Suppressor macrophage treated with lipopolysaccharide for 1 hour (primary cell): ENCODE measurements at regions not wholly inside any gene's neighbourhood (a gene's known extent, or its start where the extent isn't known, plus 50 kb on each side); places are given as distances from the start of the nearest gene placed in this dataset.
"Not testable (repeated sequence)": the region's sequence is repeated elsewhere in the genome, so short reads cannot be mapped to it uniquely, and the experiment has no call there.

ENCODE experiments used
- DNase-seq, 3 donors: peaks; one replicate each; pipeline ENCODE4 v3.0.0-alpha.2; 2020 to 2022

DNA sequence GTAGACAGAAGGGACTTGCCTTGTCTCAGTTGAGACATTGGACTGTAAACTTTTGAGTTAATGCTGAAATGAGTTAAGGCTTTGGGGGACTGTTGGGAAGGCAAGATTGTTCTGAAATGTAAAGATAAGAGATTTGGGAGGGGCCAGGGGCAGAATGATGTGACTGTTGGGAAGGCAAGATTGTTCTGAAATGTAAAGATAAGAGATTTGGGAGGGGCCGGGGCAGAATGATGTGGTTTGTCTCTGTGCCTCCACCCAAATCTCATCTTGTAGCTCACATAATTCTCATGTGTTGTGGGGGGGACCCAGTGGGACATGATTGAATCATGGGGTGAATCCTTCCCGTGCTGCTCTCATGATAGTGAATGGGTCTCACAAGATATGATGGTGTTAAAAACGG lies 1217.1 kb downstream of the GALC start:
- DNase-seq, result not testable (repeated sequence)

DNA sequence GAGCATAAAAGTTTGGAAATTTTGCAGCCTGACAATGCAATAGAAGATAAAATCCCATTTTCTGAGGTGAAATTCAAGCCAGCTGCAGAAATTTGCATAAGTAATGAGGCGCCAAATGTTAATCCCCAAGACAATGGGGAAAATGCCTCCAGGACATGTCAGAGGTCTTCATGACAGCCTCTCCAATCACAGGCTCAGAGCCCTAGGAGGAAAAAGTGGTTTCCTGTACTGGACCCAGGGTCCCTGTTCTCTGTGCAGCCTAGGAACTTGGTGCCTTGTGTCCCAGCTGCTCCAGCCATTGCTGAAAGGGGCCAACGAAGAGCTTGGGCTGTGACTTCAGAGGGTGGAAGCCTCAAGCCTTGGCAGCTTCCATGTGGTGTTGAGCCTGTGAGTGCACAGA lies 1218.1 kb downstream of the GALC start:
- DNase-seq, result no peak

DNA sequence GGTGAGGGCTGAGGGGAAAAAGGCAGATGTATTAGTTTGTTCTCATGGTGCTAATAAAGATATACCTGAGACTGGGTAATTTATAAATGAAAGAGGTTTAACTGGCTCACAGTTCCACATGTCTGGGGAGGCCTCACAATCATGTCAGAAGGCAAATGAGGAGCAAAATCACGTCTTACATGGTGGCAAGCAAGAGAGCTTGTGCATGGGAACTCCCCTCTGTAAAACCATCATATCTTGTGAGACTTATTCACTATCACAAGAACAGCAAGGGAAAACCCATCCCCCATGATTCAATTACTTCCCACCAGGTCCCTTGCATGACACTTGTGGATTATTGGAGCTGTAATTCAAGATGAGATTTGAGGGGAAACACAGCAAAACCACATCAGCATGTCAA lies 1220.9 kb downstream of the GALC start:
- DNase-seq, result peak; percentile 22 to 57 (median 43)

DNA sequence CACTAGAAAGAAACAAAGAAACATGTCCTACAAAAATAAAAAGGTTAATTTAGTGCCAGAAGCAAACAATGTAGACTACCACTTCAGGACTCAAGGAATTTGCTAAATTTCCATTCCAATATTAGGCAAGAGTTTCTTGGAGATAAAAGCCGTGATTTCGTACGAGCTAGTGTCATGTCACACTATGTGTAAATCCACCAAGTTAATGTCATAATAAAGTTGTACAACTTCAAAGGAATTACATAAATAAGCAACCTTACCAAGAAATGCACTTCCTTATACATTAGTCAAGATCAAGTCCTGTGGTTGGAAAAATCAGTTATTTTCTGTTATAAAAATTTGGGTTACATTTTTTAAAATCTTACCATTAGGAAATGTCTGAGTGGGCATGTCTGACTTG lies 1222.8 kb downstream of the GALC start:
- peak in 2 of 3 donors; percentile 5 to 13 for DNase-seq

DNA sequence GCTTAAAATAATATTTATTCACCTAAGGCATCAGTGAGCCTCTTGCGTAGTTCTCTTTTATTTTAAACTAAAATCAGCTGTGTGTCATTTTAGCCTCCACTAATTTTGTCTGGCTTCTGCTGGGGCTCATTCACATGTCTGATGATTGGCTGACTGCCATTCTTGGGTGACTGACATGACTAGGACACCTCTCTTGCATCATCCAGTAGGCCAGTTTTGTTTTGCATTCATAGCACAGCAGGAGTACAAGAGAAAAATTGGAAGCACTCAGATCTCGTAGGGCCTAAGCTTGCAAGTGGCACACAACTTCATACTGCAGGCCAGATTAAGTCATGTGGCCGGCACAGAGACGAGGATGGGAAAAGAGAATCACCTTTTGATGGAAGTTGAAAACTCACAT lies 1226.5 kb downstream of the GALC start:
- DNase-seq, result no peak

DNA sequence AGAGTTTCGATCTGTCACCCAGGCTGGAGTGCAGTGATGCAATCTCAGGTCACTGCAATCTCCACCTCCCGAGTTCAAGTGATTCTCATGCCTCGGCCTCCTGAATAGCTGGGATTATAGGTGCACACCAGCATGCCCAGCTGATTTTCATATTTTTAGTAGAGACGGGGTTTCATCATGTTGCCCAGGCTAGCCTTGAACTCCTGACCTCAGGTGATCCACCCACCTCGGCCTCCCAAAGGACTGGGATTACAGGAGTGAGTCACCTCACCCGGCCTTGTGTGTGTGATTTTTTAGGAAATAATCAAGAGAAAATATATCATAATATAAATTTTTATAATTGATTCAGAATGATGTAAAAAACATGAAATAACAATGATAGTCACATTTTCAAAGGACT lies 1231.4 kb downstream of the GALC start:
- no peak for DNase-seq

DNA sequence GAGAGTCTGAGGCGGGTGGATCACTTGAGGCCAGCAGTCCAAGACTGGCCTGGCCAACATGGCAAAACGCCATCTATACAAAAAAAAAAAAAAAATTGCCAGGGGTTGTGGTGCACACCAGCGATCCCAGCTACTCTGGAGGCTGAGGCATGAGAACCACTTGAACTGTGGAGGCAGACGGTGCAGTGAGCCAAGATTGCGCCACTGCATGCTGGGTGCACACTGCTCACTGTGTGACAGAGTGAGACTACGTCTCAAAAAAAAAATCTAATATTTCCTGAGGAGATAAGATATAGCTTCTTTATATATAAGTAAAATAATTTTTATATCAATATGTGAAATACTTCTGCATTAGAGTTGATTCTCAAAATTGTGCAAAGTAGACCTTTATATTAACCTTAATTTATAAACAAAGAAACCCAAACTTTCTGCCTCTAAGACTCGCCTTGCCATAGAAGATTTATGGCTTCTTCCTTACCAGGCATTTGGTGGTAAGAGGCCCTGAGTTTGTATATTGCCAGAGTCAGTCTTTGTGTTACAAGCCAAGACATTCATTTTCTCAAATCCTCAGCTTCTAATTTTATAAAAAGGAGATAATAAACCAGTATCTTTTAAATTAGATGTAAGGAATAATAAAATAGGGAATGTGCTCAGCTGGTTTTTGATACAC lies 1226.7 kb downstream of the FLRT2 start:
- DNase-seq, result no peak

DNA sequence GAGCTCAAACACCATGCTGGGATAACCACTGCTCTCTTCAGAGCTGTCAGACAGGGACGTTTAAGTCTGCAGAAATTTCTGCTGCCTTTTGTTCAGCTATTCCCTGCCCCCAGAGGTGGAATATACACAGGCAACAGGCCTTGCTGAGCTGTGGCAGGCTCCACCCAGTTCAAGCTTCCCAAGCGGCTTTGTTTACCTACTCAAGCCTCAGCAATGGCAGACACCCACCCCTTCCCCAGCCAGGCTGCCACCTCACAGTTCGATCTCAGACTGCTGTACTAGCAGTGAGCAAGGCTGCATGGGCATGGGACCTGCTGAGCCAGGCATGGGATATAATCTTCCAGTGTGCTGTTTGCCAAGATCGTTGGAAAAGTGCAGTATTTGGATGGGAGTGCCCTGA lies 1220.5 kb downstream of the FLRT2 start:
- DNase-seq, result not testable (repeated sequence)

DNA sequence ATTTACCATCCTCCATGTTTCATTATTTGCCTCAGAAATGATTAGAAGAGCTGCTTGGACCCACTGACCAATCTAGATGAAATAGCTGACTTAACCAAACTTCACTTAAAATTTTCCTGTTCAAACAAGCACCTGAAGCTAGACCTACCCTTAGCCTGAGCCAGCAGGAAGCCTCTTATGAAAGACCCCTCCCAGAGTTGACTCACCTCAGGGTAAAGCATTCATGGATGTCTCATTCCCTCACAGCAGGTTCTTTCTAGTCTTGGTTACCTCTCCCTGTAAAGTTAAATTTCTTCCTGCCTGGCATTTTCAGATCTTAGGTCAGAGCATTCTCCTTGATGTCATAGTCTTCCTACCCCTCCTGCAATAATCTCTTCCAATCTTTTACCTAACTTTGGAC lies 1209.8 kb downstream of the FLRT2 start:
- no peak for DNase-seq

DNA sequence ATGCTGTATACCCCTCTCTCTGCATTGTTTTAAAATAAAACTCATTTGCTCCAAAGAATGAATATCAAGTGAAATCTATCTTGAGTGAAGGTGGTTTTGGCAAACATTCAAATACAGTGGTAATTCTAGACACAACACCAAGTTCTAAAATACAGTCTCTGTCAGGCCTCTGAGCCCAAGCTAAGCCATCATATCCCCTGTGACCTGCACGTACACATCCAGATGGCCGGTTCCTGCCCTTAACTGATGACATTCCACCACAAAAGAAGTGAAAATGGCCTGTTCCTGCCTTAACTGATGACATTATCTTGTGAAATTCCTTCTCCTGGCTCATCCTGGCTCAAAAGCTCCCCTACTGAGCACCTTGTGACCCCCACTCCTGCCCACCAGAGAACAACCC lies 1201.5 kb downstream of the FLRT2 start:
- not testable (repeated sequence) for DNase-seq

DNA sequence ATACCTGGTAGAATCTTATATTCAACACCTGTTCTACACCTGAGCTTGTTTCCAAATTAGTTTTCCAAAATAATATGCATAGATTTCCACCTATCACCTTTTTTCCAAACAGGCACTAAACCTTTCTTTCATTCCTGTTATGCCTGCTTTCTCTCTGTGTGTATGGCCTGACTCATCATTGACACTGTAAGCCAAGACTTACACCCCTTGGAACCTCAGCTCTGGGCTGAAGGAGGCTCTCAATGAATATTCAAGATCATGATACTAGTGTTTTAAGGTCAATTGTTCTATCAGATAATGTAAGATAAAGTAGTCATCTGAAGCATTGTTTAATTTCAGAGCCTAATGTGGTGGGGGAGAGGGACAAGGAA lies 1193.3 kb downstream of the FLRT2 start:
- no peak for DNase-seq

DNA sequence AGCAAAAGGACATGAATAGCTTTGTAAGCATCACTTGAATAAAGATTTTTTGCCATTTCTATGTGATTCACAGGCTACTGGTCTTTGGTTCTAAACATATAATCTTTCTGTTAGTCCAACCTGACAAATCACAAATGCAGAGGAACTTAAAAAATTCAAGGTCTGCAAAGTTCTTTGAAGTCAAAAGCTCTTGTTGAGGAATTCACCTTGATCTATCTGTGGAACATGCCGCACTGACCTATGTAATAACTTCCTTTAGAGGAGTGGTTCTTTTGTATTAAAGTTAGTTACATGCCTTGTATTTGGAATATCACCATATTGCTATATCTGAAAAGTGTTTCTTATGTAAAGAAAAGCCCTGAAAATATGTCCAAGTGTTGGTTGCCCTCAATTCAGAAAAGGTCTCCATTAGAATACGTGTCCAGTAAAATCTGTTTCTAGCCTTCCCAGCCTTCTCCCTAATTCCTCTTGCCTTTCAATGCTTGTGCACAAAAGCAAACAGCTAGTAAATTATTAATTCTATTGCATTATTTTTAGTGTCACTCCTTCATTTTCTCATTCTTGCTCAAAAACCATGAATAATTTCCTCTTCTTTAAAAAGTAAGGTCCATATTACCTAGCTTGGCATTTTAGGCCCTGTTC lies 1192.8 kb downstream of the FLRT2 start:
- DNase-seq, result no peak

DNA sequence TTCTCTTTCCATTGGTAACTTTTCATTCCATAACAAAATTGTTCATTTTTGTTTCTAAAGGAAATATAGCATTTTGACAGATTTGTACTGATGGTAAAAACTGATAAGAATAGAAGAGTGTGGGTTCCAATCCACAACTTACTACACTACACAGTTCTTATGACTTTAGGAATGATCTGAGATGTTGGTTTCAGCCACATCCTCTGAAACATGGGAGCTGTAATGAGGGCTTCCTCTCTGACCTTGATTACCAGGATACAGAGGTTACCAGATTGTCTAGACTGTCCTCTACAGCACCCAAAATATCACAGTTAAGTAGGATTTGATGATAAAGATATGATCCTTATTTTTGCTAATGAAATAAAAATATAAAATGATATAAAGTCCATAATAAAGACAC lies 1184.6 kb downstream of the FLRT2 start:
- DNase-seq, result no peak

DNA sequence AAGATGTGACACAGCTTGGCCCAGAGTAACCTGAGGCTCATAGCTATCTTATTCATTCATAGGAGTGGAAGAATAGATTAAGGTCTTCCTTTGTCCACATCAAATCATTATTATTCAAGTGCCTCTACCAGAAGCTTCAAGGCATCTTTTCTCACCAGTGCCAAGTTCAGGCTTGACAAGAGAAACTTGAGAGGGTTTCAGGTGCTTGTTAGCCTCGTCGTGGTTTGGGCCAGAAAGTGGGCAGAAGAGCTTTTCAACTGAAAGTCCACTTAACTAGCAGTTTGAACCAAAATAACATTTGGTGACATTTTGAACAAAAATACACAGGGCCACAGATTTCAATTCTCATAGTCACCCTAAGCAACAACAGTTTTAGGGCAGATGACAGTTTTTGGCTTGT lies 1184.2 kb downstream of the FLRT2 start:
- DNase-seq, result no peak

DNA sequence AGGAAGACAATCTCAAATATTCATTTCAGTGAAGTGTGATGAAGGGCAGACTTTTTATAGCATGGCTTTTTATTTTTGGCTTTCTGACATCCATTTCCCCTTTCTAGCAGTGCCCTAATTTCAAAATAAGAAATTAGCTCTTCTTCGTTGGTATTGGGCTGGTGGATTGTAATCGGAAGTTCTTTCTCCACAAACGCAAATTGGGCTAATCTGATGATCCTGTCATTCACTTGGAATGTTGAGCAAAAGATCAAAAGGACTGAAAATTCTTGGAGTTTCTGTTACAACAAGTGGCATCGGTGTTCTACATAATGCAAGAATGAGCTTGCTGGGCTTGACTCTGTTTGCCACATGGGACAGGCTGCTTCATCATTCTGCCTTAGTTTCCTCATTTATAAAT lies 1182.8 kb downstream of the FLRT2 start:
- DNase-seq, result peak in 1 of 3 donors; percentile 4

DNA sequence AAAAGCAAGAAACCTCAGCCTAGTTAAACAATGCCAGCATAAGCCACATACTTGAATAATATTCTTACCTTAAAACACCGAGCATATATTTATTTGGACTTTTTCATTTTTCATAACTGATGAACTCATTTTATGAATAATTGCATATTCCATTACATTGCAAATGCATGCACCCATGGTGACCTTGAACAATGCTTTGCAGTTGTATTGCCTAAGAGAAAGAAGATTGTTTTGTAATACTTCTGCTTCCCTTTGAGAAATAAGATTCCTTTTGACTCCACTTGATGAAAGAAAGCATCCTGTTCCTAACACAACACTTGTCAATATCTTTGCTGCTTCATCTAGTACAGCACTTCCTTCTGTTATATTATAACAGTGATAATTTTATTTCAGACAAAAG lies 1182.2 kb downstream of the FLRT2 start:
- peak; percentile 24 to 59 (median 50) for DNase-seq

DNA sequence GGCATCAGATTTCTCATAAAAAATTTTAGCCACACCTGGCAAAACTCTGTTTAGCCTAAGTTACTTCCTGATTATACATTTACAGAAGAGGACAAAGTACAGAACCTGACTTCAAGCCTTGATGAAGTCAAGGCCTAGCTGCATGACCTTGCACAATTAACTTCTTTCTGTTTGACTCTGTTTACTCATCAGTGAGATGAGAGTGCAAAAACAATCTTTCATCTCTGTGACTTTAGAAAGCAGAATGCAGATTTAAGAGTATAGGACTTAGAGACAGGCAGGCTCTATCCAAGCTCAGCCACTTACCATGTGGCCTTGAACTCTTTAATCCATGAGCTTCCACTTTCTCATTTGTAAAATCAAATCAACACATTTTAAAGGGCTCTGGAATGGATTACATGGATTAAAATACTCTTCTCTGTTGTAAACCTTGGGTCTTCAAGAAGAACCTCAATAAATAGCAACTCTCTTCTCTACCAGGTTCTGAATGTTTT lies 1178.9 kb downstream of the FLRT2 start:
- no peak for DNase-seq

DNA sequence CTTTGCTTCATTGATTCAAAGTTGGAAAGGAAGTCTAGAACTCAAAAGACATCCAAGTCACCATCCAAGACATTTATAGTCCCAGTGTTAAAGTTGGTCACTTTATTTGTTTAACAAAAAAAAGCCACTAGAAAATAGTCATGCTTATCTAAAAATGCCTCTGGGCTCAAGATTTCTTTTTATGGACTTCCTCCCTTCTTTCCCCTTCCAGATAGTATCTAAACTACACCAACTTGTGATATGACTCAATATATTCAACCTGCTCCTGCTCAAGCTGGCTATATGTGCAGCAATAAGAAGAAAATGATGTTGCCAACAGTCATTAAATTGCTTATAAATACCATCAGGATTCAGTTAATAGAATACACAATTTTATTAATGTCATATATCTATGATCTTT lies 1177.1 kb downstream of the FLRT2 start:
- no peak for DNase-seq

DNA sequence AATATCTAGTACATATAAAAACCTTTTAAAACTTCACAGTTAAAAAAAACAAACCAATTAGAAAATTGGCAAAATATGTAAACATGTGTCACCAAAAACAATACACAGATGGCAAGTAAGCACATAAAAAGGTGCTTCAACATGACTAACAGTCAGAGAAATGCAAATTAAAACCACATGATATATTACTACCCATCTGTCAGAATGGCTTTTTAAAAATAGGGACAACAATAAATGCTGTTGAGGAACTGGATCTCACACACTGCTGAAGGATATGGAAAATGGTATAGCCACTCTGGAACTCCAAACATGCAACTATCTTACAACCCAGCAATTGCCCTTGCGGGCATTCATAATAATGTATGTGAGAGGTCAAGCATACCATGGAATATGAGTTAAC lies 1153.6 kb downstream of the FLRT2 start:
- DNase-seq, result no peak

DNA sequence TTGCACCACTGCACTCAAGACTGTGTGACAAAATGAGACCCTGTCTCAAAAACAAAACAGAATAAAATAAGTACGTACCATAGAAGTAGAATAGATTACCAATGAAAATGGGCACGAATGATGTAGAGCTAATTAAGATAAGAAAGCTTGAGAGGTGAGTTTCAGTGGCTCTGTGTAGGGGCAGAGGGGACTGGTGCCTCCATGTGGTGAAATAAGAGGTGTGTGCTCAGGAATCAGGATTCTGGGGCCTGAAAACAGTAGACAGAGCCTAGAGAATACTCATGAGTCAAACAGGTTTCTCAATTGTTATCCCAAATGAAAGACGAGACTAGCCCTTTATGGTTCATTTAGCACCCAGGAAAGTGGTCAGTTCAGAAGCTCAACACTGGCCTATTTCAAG lies 1145.1 kb downstream of the FLRT2 start:
- DNase-seq, result no peak

DNA sequence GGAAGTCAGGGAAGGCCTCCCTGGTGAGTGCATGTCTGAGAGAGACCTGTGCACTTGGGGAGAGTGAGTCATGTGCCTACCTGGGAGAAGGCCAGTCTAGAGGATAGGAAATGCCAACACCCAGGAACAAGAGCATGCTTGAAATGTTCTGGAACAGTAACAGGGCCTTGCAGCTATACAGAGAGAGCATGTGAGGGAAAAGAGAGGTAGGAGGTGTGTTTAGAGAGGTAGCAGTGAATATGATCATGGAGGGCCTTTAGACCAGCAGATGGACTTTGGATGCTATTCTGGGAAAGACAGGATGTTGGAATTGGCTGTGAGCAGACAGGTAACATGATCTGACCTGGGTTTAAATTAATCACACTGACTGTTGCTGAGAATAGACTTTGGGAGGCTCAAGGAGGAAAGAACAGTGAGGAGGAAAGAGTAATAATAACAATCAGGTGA lies 1143.6 kb downstream of the FLRT2 start:
- no peak for DNase-seq

DNA sequence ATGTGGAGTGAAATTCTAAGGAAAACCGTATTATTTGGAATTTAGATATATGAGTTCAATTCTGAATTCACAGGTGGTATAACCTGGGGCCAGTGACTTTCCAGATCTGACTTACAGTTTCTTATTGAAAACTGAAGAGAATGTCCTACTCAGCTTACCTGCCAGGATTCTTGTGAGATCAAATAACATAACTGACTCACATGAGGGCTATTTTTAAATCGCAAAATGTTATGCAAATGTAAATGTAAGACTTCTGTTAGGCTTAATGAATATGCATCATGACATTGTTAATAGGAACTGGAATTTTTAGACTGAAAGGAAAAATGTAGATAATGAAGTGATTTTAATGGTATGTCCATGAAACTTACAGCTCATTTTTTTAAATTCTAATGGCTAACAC lies 1142.1 kb downstream of the FLRT2 start:
- no peak for DNase-seq

DNA sequence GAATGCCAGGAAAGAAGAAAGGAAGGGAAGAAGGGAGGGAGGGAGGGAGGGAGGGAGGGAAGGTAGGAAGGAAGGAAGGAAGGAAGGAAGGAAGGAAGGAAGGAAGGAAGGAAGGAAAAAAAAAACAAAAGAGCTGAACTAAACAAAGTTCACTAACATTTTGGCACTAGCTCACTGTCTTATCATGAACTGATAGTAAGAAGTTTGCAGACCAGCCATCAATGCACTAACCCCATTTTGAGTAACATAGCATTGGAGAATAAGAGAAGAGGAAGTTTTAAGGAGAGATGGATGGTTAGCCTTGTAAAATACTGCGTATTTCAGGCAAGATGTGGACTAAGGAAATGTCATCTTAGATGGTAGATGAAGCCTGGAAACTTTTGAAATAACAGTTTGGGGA lies 1136.0 kb downstream of the FLRT2 start:
- DNase-seq, result no peak

DNA sequence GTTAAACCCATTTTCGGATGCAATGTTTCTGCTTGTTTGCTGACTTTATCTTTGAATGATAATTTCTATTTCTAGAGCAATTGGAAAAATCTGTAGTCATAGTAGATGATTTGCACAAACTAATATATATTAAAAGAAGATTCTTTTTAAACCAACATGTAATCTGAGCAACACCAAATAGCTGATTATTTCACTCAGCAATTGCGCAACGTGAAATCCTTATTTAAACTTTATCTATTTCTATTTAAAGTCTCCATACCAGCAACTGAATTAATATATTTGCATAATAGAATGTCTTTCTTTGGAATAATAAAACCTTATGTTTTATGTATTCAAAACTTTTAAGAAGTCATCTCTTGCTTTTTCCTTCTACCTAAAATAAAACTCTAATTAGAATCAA lies 1132.4 kb downstream of the FLRT2 start:
- DNase-seq, result no peak
